ENCODE measurements at regions not wholly inside any gene's neighbourhood (a gene's known extent, or its start where the extent isn't known, plus 50 kb on each side); places are given as distances from the start of the nearest gene placed in this dataset.

GRCh38 chr3:103388214-103388613, 953.4 kb downstream of the ZPLD1 start:
- TF ChIP-seq FOXM1 (IDR thresholded peaks at IDR 0.05; ENCODE audit: borderline replicate concordance) (no peak), SP1 (IDR thresholded peaks at IDR 0.05) (no peak), ZNF384 (IDR thresholded peaks at IDR 0.05) (no peak)

Data from HEK293T (cell line).